ENCODE measurements at regions not wholly inside any gene's neighbourhood (a gene's known extent, or its start where the extent isn't known, plus 50 kb on each side); places are given as distances from the start of the nearest gene placed in this dataset.
"Not testable (repeated sequence)": the region's sequence is repeated elsewhere in the genome, so short reads cannot be mapped to it uniquely, and the experiment has no call there.

DNA sequence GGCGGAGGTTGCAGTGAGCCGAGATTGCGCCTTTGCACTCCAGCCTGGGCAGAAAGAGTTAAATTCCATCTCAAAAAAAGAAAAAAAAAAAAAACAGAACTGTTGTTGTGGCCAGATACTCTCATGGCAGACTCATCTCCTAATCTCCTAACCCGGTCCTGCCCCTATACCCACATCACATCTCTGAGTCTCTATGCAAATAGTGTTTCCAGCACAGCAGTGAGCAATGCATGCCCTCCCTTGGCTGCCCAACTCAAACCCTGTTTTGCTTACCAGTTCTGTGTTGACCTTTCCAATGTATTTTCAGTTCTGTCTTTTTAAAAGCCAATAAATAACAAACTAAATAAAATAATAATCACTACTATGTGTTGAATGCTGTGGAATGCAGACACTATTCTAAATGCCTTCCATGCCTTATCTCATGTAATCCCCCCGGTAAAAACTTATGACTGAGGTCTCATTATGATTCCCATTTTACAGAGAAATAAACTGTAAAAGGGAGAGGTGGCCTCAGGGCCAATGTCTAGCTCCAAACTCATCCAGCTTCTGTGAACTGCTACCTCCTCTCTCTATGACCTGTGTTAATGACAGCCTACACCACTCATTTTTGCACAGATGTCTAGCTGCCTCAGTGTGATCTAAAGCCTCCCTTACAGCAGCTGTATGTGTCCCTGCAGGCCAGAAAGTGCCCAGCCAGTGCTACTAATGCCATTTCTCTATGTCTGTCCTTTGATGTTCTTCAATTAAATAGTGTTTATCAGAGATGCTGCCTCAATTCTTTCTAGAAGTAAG lies 289.8 kb downstream of the HS3ST3B1 start:
- DNase-seq (ENCODE audit: low read depth in 4 of 4, low spot score in 2 of 4) = no peak

DNA sequence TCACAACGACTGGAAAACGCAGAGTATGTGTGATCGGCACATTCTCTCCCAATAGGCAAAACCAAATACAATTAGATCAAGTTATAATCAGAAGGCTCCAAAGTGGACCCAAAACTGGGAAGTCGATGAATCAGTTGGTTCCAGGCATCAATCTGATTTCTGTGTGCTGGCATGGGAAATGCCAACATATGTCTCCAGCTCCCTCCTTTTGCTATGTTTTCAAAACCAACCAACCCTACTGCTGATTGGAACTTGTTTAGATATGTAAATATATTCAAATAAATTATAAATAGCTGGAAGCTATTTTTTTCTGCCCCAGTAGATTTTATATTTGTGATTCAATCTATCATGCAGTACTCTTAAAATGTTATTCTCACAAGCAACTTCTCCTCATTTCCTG lies 284.2 kb downstream of the HS3ST3B1 start:
- DNase-seq (ENCODE audit: low read depth in 4 of 4, low spot score in 2 of 4) = no peak

- no peak for DNase-seq (ENCODE audit: low read depth in 4 of 4, low spot score in 2 of 4)
Measured at GRCh38 chr17:14582996-14583395, 282.1 kb downstream of the HS3ST3B1 start.

GRCh38 chr17:14581186-14581830 lies 280.4 kb downstream of the HS3ST3B1 start:
- DNase-seq (ENCODE audit: low read depth in 4 of 4, low spot score in 2 of 4) = no peak

- DNase-seq (ENCODE audit: low read depth in 4 of 4, low spot score in 2 of 4) = no peak
Measured at GRCh38 chr17:14580499-14580898, 279.6 kb downstream of the HS3ST3B1 start.

DNA sequence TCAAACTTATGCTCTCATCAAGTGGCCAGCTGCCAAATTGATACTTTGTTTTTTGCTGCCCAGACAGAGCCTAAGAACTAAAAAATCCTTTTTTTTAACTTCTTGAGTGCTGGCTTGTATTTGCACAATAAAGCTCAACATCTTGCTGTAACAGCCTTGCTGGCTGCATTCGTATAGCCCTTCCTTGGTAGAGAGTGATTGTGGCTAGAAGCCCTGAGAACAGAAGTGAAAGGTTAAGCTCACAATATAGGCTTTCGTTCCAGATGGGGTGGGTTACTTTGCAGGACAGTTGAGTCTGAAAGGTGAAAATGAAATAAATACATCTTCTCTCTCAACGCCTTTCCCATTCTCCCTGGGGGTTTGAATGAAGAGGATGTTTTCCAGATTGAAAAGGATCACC lies 278.8 kb downstream of the HS3ST3B1 start:
- DNase-seq (ENCODE audit: low read depth in 4 of 4, low spot score in 2 of 4) = no peak

GRCh38 chr17:14575471-14575953 lies 274.6 kb downstream of the HS3ST3B1 start:
- DNase-seq (ENCODE audit: low read depth in 4 of 4, low spot score in 2 of 4) = no peak

DNA sequence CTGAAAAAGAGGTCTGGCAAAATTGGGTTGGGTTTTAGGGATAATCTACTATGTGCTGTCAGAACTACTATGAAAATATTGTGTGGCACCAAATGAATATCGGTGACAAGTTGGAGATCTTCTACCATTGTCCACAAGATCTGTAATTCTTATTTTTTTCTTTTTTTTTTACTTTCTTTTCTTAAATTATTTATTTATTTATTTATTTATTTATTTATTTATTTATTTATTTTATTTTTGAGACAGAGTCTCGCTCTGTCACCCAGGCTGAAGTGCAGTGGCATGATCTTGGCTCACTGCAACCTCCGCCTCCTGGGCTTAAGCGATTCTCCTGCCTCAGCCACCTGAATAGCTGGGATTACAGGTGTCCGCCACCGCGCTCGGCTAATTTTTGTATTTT lies 259.4 kb downstream of the HS3ST3B1 start:
- DNase-seq (ENCODE audit: low read depth in 4 of 4, low spot score in 2 of 4) = not testable (repeated sequence)

- no peak for DNase-seq (ENCODE audit: low read depth in 4 of 4, low spot score in 2 of 4)
Measured at GRCh38 chr17:14559264-14560119, 258.6 kb downstream of the HS3ST3B1 start.

GRCh38 chr17:14557480-14557879 lies 256.6 kb downstream of the HS3ST3B1 start:
- DNase-seq (ENCODE audit: low read depth in 4 of 4, low spot score in 2 of 4) = no peak

DNA sequence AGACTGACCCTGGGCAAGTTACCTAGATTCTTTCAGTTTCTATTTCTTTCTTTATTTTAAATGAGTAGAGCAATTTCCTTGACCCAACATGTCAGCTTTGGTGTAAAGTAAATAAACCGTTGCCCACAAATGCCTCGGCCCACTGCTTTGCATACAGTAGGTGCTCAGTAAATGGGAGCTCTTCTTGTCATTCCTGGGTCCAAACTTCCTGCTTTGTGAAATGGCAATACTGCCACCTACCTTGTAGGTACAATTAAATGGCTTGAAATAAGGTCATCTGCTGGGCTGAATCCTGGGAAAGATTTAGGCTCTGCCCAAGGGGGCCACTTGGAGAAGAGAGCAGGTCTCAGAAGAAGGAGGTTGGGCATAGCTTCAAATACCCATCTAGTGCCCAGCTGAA lies 253.0 kb downstream of the HS3ST3B1 start:
- no peak for DNase-seq (ENCODE audit: low read depth in 4 of 4, low spot score in 2 of 4)

- DNase-seq (ENCODE audit: low read depth in 4 of 4, low spot score in 2 of 4) = no peak
Measured at GRCh38 chr17:14552306-14552705, 251.4 kb downstream of the HS3ST3B1 start.

GRCh38 chr17:14547556-14547955 lies 246.7 kb downstream of the HS3ST3B1 start:
- no peak for DNase-seq (ENCODE audit: low read depth in 4 of 4, low spot score in 2 of 4)

DNA sequence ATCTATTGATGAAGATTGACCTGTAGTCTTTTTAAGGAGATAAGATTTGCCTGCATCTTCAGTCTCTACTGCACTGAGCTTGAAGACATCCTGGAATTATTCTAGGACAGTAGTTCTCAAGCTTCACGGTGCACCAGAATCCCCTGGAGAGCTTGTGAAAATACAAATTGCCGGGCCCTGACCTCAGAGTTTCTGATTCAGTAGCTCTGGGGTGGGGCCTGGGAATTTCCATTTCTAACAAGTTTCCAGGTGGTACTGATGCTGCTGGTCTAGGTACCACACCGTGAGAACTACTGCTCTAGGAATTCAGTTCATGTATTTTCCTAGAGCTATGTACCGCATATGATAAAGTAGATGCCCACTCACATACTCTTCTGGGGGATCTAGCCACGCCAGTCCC lies 246.1 kb downstream of the HS3ST3B1 start:
- DNase-seq (ENCODE audit: low read depth in 4 of 4, low spot score in 2 of 4) = no peak

DNA sequence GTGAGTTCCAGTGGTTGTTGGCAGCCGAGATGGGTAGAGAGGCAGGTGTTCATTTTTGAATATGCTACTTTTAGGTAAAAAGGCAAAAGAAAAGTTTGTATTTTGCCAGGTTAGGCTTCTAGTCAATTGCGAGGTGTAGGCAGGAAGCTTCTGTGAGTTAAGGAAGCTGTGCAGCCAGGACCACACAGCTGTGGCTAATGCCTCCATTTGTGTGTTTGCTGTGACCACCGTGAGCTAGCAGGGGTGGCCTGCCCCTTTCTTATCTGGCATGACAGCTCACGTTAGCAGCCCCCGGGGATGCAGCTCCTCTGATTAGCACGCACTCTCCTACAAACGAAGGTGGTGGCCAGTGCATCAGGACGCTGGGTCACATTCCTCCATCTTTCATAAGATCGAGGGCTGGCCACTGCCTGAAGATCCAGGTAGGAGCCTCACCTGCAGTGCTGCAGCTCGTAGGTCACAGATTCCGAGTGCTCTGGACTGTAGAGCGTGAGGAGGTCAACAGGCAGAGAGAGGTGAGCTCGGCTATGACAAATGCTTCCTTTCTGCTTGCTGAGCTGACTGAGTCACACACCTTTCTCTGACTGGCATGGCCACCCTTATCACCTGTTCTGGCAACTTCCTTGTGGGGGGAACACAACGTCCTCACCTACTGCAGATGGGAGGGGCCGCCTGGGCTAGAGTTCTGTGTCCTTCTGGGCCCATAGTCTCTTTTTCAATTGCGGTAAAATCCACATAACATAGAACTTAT lies 244.4 kb downstream of the HS3ST3B1 start:
- DNase-seq (ENCODE audit: low read depth in 4 of 4, low spot score in 2 of 4) = no peak

GRCh38 chr17:14541714-14542113 lies 240.8 kb downstream of the HS3ST3B1 start:
- DNase-seq (ENCODE audit: low read depth in 4 of 4, low spot score in 2 of 4) = no peak

- no peak for DNase-seq (ENCODE audit: low read depth in 4 of 4, low spot score in 2 of 4)
Measured at GRCh38 chr17:14539801-14540200, 238.9 kb downstream of the HS3ST3B1 start.

- DNase-seq (ENCODE audit: low read depth in 4 of 4, low spot score in 2 of 4) = not testable (repeated sequence)
Measured at GRCh38 chr17:14532242-14532641, 231.4 kb downstream of the HS3ST3B1 start.

GRCh38 chr17:14525551-14526455 lies 224.9 kb downstream of the HS3ST3B1 start:
- no peak for DNase-seq (ENCODE audit: low read depth in 4 of 4, low spot score in 2 of 4)
